HG03354 (cell line): ENCODE measurements at regions not wholly inside any gene's neighbourhood (a gene's known extent, or its start where the extent isn't known, plus 50 kb on each side); places are given as distances from the start of the nearest gene placed in this dataset.

ENCODE experiments used
- ATAC-seq: cut with Tn5 transposase; IDR thresholded peaks from one replicate; pipeline ENCODE4 v1.9.1; 2021; ENCODE audit warnings: mild to moderate bottlenecking; ENCODE audit not compliant: unreplicated experiment, poor library complexity, severe bottlenecking

DNA sequence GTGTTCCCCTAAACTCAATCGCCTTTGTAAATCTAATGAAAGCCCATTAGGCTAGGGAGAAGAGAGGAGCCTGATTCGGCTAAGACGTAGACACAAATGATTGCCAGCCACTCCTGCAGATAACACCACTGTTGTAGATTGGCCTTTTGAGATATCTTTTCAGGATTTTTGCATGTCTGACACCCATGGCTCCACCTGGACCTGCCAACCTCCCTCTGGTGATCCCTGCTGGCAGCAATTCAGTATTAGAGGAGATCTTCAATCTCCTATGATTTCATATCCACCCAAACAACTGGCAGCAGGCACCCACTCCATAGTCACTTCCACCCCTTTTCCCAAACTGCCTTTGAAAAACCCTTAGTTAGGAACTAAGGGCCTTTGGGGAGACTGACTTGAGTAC lies 191.9 kb upstream of the UBL3 start:
- no peak for ATAC-seq

- no peak for ATAC-seq
Observed at GRCh38 chr13:30039511-30039911, 189.1 kb upstream of the UBL3 start.

DNA sequence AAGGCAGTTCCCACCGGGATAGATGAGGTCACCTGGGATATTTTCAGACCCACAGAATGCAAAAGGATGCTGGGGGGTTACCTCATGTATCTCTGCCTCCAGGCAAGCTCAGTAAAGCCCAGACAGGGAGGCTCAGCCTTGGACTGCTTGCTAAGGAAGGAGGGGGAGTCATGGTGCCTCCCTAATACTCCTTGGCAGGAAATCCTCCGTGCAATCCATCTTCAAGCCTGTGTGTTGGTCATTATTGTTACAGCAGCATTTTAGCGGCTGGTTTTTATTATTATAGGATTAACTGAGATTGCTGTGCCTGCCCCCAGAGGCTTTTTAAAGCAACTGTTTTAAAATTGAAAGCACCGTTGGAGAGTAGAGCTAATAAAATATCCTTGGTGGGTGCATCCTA lies 188.5 kb upstream of the UBL3 start:
- ATAC-seq: no peak

GRCh38 chr13:30037766-30038165 lies 187.3 kb upstream of the UBL3 start:
- no peak for ATAC-seq

- no peak for ATAC-seq
Observed at GRCh38 chr13:30037306-30037705, 186.9 kb upstream of the UBL3 start.

- no peak for ATAC-seq
Observed at GRCh38 chr13:30034458-30034795, 184.0 kb upstream of the UBL3 start.

GRCh38 chr13:30033681-30034457 lies 183.5 kb upstream of the UBL3 start:
- ATAC-seq: no peak

GRCh38 chr13:30032263-30032662 lies 181.8 kb upstream of the UBL3 start:
- ATAC-seq: no peak

GRCh38 chr13:30031488-30031887 lies 181.1 kb upstream of the UBL3 start:
- no peak for ATAC-seq

- ATAC-seq: no peak
Observed at GRCh38 chr13:30030141-30030750, 179.8 kb upstream of the UBL3 start.

DNA sequence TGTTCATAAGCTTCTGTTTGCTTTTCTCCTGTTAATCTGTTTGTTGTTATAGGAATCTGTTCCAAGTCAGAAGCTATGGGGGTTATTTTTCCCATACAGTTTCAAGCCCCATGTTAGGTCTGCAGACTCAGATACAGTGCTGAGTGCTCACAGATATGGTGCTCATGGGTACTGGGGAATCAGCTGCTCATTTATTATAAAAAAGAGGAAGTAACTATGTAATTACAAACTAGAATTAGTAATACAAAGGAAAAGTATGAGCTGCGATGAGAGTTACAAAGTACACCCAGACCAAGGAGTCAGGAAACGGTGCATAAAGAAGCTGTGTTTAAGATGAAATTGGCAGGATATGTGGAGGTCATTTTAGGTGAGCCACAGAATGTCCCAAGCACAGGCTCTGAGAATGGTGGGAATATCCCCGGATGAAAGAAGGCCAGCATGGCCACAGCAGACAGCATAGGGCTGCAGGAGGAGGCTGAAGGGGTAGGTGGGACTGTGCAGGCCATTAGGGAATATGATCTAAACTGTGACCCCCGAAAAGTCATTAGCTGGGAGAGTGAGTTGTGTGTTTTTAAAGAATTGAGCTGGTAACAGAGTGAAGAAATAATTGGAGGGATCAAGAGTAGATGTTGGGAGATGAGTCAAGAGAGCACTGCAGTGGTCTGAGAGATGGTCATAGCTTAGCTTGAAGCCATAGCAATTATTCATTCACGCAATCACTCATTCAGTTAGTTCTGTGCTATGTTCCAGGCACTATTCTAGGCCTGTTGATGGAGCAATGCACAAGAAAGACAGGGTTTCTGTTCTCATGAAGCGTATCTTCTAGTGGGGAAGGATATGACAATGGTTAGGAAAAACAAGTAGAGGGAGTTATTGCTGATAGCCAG lies 177.4 kb upstream of the UBL3 start:
- no peak for ATAC-seq

DNA sequence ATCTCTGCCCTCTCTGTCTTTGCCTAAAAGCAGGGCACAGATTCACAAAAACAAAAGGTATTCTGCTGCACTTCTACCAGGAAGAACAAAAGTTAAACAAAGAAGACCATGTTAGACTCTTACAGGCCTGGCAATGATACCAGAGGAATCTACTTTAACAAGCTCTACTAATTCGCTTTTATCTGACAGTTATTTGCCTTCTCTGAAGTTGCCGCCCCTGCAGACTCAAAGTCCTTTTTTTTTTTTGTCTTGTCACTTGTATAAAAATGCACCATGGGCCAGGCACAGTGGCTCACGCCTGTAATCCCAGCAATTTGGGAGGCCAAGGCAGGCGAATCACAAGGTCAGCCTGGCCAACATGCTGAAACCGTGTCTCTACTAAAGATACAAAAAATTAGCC lies 176.5 kb upstream of the UBL3 start:
- no peak for ATAC-seq

- no peak for ATAC-seq
Observed at GRCh38 chr13:30026093-30026492, 175.7 kb upstream of the UBL3 start.

- no peak for ATAC-seq
Observed at GRCh38 chr13:30025351-30025750, 174.9 kb upstream of the UBL3 start.

GRCh38 chr13:30024125-30024865 lies 173.9 kb upstream of the UBL3 start:
- no peak for ATAC-seq

DNA sequence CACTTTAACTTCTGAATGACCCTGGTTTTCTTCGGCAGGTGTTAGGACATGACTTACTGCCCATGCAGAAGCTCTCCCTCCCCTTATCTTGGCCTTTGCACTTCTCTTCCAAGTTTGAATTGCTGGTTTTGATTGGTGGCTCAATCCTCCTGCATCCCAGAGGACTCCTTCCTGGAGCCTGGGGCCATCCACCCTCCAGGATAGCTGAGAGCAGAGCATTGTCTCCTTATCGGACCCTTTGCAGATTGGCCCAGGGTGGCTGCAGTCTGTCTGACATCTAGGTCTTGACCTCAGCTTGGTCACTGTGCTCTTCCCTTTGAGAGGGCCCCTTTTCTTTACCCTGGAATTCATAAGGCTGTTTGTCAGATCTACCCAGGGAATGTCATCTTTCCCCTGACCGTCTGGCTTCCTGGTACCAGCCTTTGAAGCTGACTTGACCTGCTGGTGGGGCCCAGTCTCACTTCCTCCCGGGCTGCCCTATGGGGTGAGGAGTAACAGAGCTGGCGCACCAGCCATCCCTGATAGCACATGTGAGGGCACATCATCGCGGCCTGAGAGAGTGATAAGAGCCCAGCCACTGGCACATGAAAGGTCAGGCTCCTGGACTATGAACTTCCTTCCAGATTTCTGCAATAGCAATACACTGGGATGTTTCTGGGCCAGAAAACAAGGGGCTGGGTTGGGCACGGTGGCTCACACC lies 172.9 kb upstream of the UBL3 start:
- no peak for ATAC-seq

DNA sequence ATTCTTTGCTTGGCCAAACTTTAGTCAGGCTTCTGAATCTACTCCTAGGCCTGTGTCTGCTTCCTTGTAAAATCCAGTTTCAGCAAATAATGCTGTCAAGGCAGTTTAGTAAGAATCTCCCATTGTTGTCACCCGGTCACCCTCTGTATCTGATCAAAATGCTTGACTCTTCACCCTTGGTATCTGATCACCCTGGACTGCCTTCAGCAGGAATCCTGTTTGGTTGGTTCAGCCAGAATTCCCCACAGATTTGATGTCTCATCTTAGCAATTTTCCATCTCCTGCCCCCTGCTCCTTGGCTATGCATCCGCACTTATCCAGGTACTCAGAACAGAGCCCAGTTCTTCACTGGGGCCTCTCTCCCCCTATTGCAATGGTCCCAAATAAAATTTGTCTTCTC lies 172.4 kb upstream of the UBL3 start:
- no peak for ATAC-seq

DNA sequence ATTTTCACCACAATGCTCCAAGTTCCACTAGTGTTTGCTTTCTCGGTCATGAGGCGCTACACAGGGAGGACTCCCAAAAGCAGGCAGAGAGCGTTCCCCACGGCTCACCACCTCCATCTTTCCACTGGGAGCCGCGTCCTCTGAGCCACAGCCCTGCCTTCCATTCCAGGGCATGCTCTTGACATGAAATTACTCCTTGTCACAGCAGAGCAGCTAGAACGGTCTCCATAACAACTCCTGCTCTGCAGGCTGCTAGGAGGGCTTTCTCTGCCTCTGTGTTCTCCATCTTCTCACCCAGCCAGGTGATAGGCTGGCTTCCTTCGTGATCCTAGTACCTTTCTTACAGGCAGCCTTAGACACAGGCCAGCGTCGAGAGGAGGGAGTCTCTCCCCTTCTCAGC lies 171.8 kb upstream of the UBL3 start:
- no peak for ATAC-seq

DNA sequence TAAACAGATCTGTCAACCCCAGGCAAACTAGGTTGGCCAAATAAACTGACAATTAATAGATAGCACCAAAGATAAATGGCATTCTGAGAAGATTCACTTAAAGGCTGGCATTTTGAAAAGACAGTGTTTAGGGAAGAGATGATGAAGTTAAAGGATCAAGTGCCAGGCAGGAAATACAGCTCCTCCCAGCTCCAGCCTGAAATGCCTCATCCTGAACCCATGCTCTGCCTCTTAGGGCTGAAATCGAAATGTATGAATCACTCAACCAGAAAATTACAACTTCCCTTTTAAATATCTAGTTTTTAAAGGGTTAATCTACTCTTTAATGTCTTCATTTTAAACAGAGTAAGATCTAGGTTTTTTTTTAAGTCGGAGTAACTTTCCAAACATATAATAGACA lies 171.2 kb upstream of the UBL3 start:
- no peak for ATAC-seq
